Activated CD8-positive, alpha-beta memory T cell treated with anti-CD3 and anti-CD28 coated beads, Interleukin-2, amount 50 U/mL, for 24 hours (primary cell): ENCODE measurements at regions not wholly inside any gene's neighbourhood (a gene's known extent, or its start where the extent isn't known, plus 50 kb on each side); places are given as distances from the start of the nearest gene placed in this dataset.

Experiments
- DNase-seq: peaks from one replicate; pipeline ENCODE4 v3.0.0-alpha.2; 2020; ENCODE audit errors: extremely low read depth

DNA sequence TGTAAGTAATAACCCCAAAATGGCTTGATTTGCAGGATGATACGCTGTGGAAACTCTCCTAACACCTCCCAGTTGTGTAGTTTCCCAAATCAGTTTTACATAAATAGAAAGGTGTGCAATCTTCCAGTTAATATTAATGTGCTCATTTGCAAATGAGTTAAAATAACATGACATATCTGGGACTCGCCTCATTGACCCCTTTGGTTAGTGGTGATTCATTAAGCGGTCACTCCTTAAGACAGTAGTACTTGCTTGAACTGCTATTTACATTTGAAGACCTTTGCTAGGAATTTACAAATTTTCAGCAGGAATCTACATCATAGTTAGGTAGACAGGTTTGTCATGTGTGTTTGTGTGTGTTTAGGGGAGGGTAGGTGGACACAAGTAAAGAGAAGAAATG, 1367.7 kb upstream of the CELF4 start:
- DNase-seq, result no peak

- no peak for DNase-seq
Measured at GRCh38 chr18:38932752-38933151, 1367.2 kb upstream of the CELF4 start.

DNA sequence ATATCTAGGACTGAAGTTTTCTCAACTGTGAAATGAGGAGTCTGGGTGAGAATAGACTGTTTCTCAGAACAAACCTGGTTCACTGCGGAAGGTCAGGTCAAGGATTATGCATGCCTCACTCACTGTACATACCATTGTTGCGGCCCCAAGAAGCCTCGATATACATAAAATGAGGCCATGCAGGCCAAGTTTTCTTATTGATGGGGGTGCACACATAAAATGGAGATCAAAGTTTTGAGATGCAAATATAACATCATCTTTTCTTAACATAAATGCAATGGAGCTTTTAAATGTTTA, 1366.1 kb upstream of the CELF4 start:
- no peak for DNase-seq

GRCh38 chr18:38930881-38931753, 1365.5 kb upstream of the CELF4 start:
- no peak for DNase-seq

DNA sequence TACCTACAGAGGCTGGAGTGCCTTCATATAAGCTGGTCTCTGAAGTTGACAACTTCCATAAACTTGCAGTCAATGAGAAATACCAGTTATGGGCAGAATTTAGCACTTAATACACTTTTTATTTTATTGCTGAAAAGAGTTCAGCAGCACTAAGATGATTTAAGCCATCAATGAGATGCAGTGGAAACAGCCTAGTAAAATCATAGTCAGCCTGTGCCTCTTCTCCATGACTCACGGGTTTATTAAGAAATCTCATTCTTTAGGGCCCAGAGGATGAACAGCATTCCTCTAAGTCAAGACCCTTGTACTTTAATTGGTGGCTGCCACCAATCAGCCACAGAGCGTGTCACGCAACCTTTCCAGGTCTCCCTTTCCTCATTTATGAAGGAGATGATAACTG, 1357.9 kb upstream of the CELF4 start:
- DNase-seq, result no peak

DNA sequence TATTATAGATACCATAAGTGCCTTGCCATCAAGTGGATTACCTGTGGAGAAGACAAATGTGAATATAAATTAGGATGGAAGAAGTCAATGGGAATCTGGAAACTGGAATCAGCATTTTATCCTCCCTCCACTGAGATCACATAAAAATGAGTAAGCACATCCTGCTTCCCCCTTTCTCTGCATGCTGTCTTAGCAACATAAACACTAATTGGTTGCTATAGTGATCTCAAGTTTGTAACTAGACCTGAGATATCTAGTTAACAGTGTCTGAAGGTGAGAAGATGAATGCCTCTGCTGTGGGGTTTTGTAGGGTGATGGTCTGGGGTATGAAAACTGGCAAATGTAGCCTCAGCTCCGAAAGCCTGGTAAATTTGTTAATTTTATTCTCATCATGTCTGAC, 1357.5 kb upstream of the CELF4 start:
- DNase-seq, result no peak

DNA sequence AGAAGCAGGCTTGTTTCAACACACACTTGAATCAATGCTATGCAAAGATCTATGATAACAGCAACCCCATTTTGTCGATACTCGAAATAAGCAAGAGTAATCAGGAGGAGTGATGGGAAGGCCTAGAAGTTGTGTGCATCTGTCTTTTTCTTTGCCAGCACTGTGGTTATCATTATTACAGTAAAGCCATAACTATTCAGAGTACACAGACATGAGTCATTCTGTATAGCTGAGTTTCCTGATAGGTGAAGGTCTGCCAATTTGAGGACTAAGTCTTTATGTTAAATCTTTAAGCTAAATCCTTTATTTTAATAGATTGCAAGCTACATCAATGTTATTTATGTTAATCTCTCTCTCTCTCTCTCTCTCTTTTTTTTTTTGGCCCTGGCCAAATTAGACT, 1344.4 kb upstream of the CELF4 start:
- no peak for DNase-seq

DNA sequence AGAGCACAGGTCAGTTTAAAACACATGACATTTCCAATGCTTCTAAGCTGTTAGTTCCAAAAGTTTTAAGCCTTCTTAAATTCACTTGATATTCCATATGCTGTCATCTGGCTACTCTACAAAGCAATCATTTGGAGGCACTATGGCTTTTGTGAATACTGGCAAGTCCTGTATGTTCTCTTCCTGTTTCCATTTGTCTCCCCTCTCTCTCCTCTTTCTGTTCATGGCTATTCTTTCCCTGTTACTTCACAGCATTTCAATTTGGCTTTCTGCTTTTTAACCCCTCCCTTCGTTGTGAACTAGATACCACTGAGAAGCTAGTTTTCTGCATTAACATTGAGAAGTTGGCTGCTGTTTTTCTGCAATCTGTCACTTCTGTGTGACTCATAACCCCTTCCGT, 1337.2 kb upstream of the CELF4 start:
- DNase-seq, result no peak

DNA sequence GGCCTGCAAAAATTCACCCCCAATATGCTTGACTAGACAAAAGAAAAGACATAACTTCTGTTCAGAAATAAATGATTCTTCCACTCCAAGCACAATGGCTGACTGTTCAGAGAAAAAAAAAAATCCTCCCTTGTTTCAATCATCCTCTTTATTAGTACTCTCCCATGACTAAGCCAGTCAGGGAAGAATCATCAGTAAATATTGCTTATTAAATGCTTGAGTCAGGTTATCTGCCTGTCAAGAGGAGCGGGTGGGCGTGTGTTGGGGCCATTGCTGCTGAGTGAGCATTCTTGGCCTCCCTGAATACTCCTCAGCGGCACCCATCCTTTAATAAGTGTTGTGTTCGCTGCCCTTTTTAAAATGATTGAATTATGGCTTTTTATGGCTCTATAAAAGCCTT, 1334.8 kb upstream of the CELF4 start:
- no peak for DNase-seq

GRCh38 chr18:38900031-38900430, 1334.4 kb upstream of the CELF4 start:
- no peak for DNase-seq

DNA sequence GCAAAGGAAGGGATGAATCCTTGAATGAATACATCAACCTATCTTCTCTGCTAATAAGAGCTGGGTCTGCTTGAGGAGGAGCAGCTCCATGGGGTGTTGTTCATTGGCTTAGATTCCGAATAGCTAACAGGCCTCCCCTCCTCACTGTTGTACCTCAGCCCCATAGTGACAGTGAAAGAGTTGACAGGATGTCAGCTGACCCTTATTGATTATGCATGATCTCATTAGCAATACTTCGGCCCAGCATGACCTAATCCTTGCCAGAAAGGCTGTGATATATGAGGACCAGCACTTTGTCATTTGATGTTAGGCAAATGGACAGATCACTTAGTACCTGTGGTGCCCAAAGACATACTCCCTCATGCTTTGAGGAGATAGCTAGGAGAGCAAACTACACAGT, 1333.7 kb upstream of the CELF4 start:
- DNase-seq, result no peak

DNA sequence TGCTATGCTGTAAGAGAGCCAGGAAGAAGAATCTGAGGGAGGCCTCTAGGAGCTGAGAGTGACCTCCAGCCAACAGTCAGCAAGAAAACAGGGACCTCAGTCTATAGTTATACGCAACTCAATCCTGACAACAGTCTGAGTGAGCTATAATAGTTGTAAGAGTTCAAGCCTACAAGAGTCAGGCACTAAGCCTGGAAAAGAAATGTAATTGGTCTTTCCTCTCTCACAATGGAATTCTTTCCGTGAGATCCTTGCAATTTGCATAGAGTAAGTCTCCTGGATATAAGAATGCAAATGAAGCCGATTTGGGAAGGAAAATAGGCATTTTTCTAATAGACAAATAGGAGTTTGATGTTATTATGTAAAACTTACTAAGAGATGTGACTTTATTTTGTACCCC, 1332.6 kb upstream of the CELF4 start:
- DNase-seq, result no peak

GRCh38 chr18:38895560-38895959, 1330.0 kb upstream of the CELF4 start:
- no peak for DNase-seq

DNA sequence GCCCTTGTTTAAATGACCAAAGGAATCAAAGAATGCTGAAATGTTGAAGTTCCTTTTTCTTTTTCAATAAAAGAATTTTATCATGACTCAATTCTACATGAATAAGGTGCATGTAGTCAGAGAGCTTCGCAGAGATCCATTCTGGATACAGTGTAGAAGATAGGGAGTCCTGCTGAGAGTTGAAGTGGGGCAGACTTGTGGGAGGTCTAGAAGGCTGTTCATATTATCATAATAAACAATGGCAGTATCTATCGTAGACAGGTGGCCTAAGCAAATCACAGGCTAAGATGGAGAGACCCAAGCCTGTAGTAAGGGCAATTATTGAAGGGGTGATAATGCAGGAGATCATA, 1322.0 kb upstream of the CELF4 start:
- no peak for DNase-seq

- no peak for DNase-seq
Measured at GRCh38 chr18:38886861-38887670, 1321.5 kb upstream of the CELF4 start.

DNA sequence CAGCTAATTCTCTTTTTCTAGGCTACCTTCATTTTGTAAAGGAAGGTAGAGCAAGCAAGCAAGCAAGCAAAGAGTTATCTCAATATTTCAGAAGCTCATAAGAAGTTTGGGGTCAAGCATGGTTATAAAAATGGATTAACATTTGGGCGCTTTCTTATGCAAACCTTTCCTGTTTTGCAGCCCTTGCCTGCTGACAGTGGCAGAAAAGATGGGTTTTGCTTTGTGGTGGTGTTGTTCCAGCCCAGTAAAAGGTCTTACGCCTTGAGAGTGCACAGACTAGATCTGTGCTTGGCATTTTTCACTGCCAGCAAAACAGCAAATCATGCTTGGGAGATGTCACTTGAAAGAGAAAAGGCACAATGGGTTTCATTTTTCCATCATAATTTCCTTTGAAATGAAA, 1320.6 kb upstream of the CELF4 start:
- DNase-seq, result no peak

GRCh38 chr18:38884050-38884449, 1318.5 kb upstream of the CELF4 start:
- DNase-seq, result no peak

DNA sequence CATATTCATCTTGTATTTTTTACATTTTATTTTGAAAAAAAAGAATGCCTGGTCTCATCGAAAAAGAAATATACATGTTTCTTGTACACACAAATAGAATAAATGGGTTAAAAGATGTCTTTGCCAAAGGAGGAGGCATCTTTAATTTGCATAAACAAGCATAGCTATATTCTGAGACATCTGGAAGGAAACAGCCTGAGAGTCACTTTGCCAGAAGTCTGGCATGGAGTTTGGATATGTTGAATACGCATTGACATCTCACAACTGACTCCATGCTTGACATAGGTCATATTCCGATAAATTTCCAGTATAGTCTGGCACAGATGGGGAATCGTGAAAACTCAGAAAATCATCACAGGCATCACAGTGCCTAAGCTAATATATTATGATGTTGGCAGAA, 1317.5 kb upstream of the CELF4 start:
- no peak for DNase-seq

- no peak for DNase-seq
Measured at GRCh38 chr18:38879871-38880270, 1314.3 kb upstream of the CELF4 start.

DNA sequence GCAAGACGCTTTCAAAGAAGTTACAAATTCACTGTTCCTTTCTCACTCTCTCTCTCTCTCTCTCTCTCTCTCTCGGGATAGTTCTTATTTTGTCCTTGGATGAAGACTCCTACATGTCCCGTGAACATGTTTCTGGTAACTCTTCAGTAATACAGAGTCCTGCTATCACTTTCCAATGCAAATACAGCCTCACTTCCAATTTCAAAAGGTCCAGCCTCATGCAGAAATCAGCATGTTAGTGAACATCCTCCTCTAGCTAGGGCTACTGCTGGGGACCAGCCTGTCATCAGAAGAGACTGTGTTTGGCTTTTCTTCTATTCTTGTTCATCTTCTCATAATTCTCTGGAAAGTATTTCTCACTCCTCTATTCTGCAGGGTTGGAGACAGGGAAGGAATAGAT, 1306.7 kb upstream of the CELF4 start:
- no peak for DNase-seq

GRCh38 chr18:38868757-38869156, 1303.2 kb upstream of the CELF4 start:
- no peak for DNase-seq

- no peak for DNase-seq
Measured at GRCh38 chr18:38867680-38868079, 1302.1 kb upstream of the CELF4 start.

DNA sequence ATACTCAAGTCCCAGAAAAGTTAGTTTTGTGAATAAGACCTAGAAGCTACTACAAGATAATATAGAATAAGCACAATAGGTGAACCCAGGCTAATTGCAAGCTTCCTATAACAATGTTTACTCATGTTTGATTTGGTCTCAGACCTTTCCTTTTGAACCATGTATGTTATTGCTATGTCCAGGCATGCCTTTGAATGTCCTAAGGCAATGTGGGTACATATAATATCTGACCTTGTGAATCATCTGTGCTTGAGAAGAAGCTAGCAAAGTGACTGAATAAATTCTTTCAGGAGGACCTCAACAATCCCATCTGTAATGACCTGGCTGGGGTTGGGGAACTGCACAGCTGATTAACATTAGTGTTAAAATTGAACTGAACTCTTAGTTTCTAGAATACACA, 1285.9 kb upstream of the CELF4 start:
- no peak for DNase-seq

GRCh38 chr18:38847326-38847725, 1281.7 kb upstream of the CELF4 start:
- no peak for DNase-seq
